ENCODE measurements at regions not wholly inside any gene's neighbourhood (a gene's known extent, or its start where the extent isn't known, plus 50 kb on each side); places are given as distances from the start of the nearest gene placed in this dataset.
A peak's percentile ranks its signal among the peaks of the same experiment; 100 is the strongest.

GRCh38 chr3:166607933-166608521, 770.8 kb upstream of the BCHE start:
- Histone ChIP-seq H3K36me3 (ENCODE audit: low read depth, low read length) (no peaks in the 10 kb centered on the region), H3K9me3 (ENCODE audit: low read length) (no peaks in the 10 kb centered on the region), H4K20me1 (ENCODE audit: low read length) (no peaks in the 10 kb centered on the region), H3K79me2 (ENCODE audit: low read length) (no peaks in the 10 kb centered on the region), H3K9ac (ENCODE audit: low read length) (no peak overlapping the region), H3K27me3 (ENCODE audit: low read length) (no peaks in the 10 kb centered on the region), H3K4me3 (ENCODE audit: low read length) (no peak overlapping the region), H3K4me1 (ENCODE audit: insufficient read depth, low read length) (peaks cover 6% of the 10 kb centered on the region; the same call in 1 of the 2 replicates), H3K27ac (ENCODE audit: low read length) (no peak overlapping the region), H2AFZ (ENCODE audit: low read length) (no peak overlapping the region), H3K4me2 (ENCODE audit: low read length) (no peak overlapping the region), H3K9me2 (replicated peaks; ENCODE audit: low read length) (no peaks in the 10 kb centered on the region), H3F3A (ENCODE audit: low read length, unreplicated experiment) (no peaks in the 10 kb centered on the region)
- ChIA-PET POLR2A (ENCODE audit: unreplicated experiment) (no interaction called here), CTCF (no interaction called here)
- peak; percentile 65 for ATAC-seq
- DNase-seq: peak; percentile 54
- BruUV-seq (replicated peaks): no TSS peak
- TF ChIP-seq EZH2phosphoT487 (IDR thresholded peaks at IDR 0.05; ENCODE audit: borderline replicate concordance, low read length): no peak
- TF ChIP-seq EZH2 (IDR thresholded peaks at IDR 0.05; ENCODE audit: low read length, unreplicated experiment): no peak
- TF ChIP-seq CTCF (conservative IDR thresholded peaks at IDR 0.05; ENCODE audit: low read depth, low read length): no peak
- intact Hi-C loops (cut with micrococcal nuclease): no loop called here

GRCh38 chr3:166606988-166607387, 769.8 kb upstream of the BCHE start:
- H3K9ac ChIP-seq (ENCODE audit: low read length): no peak overlapping the region
- H3K79me2 ChIP-seq (ENCODE audit: low read length): no peaks in the 10 kb centered on the region
- no peak overlapping the region for H2AFZ ChIP-seq (ENCODE audit: low read length)
- no TSS peak for BruUV-seq (replicated peaks)
- H3K27me3 ChIP-seq (ENCODE audit: low read length): no peaks in the 10 kb centered on the region
- no peaks in the 10 kb centered on the region for H3K9me3 ChIP-seq (ENCODE audit: low read length)
- intact Hi-C loops (cut with micrococcal nuclease): no loop called here
- no peaks in the 10 kb centered on the region for H3F3A ChIP-seq (ENCODE audit: low read length, unreplicated experiment)
- no peaks in the 10 kb centered on the region for H4K20me1 ChIP-seq (ENCODE audit: low read length)
- no peak overlapping the region for H3K4me3 ChIP-seq (ENCODE audit: low read length)
- no peak for DNase-seq
- no peaks in the 10 kb centered on the region for H3K36me3 ChIP-seq (ENCODE audit: low read depth, low read length)
- H3K4me2 ChIP-seq (ENCODE audit: low read length): no peak overlapping the region
- ChIA-PET POLR2A (ENCODE audit: unreplicated experiment) (no interaction called here), CTCF (no interaction called here)
- no peaks in the 10 kb centered on the region for H3K9me2 ChIP-seq (replicated peaks; ENCODE audit: low read length)
- H3K4me1 ChIP-seq (ENCODE audit: insufficient read depth, low read length): peaks cover 6% of the 10 kb centered on the region; the same call in 1 of the 2 replicates
- no peak for ATAC-seq
- H3K27ac ChIP-seq (ENCODE audit: low read length): no peak overlapping the region
- TF ChIP-seq EZH2phosphoT487 (IDR thresholded peaks at IDR 0.05; ENCODE audit: borderline replicate concordance, low read length) (no peak), CTCF (conservative IDR thresholded peaks at IDR 0.05; ENCODE audit: low read depth, low read length) (no peak), EZH2 (IDR thresholded peaks at IDR 0.05; ENCODE audit: low read length, unreplicated experiment) (no peak)

GRCh38 chr3:166593776-166594175, 756.6 kb upstream of the BCHE start:
- CTCF ChIA-PET: no interaction called here
- intact Hi-C loops (cut with micrococcal nuclease): no loop called here
- POLR2A ChIA-PET (ENCODE audit: unreplicated experiment): interaction anchor here (0.6 kb wide), 1 partner anchor 118 kb away, joined by 3 read pairs; no protein-coding TSS in a partner anchor

More at GRCh38 chr3:166593776-166594175, 756.6 kb upstream of the BCHE start:
- no peak overlapping the region for H3K27ac ChIP-seq (ENCODE audit: low read length)
- H2AFZ ChIP-seq (ENCODE audit: low read length): no peak overlapping the region
- DNase-seq (no peak), ATAC-seq (no peak)
- H3F3A ChIP-seq (ENCODE audit: low read length, unreplicated experiment): no peaks in the 10 kb centered on the region
- H3K9ac ChIP-seq (ENCODE audit: low read length): no peak overlapping the region
- no peaks in the 10 kb centered on the region for H3K9me3 ChIP-seq (ENCODE audit: low read length)
- no peaks in the 10 kb centered on the region for H3K79me2 ChIP-seq (ENCODE audit: low read length)
- H3K36me3 ChIP-seq (ENCODE audit: low read depth, low read length): no peaks in the 10 kb centered on the region
- BruUV-seq (replicated peaks): no TSS peak
- no peak overlapping the region for H3K4me3 ChIP-seq (ENCODE audit: low read length)
- no peaks in the 10 kb centered on the region for H3K9me2 ChIP-seq (replicated peaks; ENCODE audit: low read length)
- H3K4me2 ChIP-seq (ENCODE audit: low read length): no peak overlapping the region
- TF ChIP-seq CTCF (conservative IDR thresholded peaks at IDR 0.05; ENCODE audit: low read depth, low read length) (no peak), EZH2 (IDR thresholded peaks at IDR 0.05; ENCODE audit: low read length, unreplicated experiment) (no peak)
- H3K27me3 ChIP-seq (ENCODE audit: low read length): no peaks in the 10 kb centered on the region
- no peaks in the 10 kb centered on the region for H4K20me1 ChIP-seq (ENCODE audit: low read length)
- no peaks in the 10 kb centered on the region for H3K4me1 ChIP-seq (ENCODE audit: insufficient read depth, low read length)
